GM21447 (cell line): ENCODE measurements at regions not wholly inside any gene's neighbourhood (a gene's known extent, or its start where the extent isn't known, plus 50 kb on each side); places are given as distances from the start of the nearest gene placed in this dataset.

Experiments used
- ATAC-seq: cut with Tn5 transposase; IDR thresholded peaks from one replicate; pipeline ENCODE4 v1.9.1; 2021; ENCODE audit not compliant: unreplicated experiment

GRCh38 chr2:23091900-23092299 lies 293.1 kb upstream of the KLHL29 start:
- ATAC-seq: no peak

DNA sequence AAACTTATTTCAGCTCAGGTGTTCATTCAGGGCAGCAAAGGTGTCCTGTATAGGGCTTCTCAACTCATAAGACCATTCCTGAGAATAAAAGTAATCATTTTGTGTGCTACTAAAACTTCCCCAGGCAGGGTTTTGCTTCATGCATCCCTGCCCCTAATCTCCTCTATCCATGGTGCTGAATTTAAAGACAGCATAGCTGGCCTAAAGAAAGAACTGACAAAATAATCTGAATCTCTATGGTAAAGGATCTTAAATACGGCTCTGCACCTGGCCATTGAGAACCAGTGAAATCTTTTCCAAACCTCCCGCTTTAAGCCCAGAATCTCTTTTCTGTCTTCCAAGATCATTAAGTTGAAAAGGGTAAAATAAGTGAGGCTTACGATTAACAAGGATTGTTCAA lies 292.1 kb upstream of the KLHL29 start:
- ATAC-seq: no peak

DNA sequence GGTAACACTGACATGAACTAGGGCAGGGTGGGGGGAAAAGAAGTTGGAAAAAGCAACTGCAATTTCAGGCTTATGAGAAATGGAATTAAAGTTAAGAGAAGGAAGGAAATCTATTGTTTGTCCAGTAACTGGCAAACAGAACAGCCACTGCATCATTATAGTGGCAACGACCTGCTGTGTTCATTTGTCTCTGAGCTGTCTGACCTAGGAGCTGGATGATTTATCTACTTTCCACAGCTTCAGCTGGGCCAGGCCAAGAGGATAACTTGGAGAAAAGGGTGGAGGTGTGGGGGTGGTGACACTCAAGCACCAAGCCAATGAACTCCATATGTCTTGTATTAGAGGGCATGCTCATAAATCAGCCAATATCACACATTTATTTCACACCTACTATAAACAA lies 291.5 kb upstream of the KLHL29 start:
- ATAC-seq: no peak

DNA sequence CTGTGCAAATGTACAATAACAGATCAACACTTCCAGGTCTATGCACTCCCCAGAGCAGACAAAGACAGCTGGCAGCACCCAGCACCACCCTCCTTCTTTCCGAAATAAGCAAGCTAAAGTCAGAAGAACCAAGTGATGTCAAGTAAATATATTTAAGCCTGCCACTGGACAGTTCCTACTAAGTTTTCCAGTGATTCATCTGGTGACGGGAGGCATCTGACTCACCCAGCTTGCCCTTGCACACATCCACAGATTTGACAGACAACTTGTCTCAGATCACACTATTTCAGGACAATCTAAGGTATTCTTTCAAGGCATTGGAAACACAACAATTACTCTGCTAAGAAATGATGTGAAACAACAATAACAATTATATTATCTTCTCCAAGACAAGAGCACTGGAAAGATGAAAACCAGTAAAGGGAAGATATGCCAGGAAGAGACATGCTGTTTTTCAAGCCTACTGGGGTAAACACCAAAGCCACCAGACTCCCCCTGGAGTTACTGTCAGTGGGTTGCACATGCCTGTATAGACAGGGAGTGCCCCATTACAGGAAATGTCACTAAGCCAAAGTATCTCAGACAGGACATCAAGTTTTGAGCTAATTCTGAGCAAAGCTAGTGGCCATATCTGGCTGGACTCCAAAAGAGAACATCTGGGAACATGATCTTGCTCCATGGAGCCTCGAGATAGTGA lies 287.9 kb upstream of the KLHL29 start:
- no peak for ATAC-seq

DNA sequence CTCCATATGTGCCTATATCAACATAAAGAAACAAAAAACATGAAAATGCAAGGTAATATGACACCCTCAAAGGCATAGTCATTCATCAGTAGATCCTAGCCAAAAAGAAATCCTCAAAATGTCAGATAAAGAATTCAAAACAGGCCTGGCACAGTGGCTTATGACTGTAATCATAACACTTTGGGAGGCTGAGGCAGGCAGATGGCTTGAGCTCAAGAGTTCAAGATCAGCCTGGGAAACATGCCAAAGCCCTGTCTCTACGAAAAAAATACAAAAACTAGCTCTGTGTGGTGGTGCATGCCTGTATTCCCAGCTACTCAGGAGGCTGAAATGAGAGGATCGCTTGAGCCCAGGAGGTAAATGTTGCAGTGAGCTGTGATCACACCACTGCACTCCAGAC lies 284.6 kb upstream of the KLHL29 start:
- no peak for ATAC-seq

DNA sequence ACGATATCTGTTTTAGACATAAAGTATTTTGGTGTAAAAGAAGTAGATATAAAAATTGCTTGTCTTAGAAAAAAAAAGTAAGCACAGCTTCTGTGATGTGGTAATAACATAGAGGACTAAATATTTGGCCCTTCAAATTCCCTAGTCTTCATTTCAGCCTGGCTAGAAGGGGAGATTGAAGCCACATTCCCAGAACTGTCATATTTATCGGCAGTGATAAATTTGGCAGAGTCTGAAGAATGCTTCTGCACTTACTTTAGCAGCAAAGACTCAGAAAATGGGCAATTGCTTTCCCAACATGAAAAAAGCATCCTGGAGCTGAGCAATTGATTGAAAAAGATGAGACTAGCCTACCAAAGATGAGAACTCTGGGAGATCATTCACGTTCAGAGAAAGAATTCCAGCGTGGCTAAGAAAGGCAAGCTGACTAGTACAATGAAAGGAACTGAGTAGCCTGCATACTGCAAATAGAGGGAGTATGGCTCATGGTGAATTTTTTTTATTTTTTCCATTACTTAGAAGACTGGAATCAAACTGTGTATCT lies 278.7 kb upstream of the KLHL29 start:
- no peak for ATAC-seq

DNA sequence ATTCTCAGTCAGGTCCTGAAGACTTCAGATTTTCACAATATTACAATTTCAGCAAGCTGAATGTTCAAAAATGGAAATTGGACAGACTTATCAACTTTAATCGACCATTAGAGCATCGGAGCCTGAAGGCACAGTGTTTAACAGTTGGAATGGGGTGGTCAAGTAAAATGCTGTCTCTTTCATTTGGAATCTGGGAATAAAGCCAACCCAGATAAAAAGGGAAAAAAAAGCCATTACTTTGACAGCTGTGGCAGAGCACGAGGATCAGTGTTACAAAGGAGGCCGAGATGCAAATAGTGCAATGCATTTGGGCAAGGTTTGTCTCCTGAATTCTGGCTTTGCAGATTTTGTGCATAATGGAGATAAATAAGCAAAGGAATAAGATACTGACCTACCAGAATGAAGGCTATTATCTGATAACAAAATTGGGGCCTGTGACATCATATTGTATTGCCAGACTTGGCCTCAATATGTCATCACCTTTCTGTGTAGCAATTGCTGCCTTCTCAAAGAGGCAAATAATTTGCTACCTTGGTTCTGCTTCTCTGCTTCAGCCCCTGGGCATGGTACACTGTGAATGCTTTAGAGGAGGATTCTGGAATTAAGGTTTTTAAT lies 277.5 kb upstream of the KLHL29 start:
- no peak for ATAC-seq

DNA sequence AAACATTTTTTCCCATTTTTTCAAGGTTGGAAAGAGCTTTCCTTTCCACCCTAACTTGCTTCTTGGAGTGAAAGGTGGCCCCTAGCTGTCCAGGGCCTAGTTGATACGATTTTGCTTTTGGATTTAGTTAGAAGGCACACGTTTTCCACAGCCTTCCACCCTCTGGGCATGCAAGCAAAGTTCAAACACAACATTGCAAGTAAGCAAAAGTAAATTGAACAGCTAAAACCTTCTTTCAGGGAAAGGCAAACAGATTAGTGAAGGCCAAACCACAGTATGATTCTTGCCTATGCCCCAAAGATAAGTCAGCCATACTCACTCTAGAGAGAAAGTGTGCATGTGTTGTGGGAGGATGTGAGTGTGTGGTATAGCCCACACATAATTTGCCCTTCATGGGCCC lies 273.7 kb upstream of the KLHL29 start:
- ATAC-seq: no peak

- ATAC-seq: no peak
Observed at GRCh38 chr2:23112517-23112916, 272.5 kb upstream of the KLHL29 start.

DNA sequence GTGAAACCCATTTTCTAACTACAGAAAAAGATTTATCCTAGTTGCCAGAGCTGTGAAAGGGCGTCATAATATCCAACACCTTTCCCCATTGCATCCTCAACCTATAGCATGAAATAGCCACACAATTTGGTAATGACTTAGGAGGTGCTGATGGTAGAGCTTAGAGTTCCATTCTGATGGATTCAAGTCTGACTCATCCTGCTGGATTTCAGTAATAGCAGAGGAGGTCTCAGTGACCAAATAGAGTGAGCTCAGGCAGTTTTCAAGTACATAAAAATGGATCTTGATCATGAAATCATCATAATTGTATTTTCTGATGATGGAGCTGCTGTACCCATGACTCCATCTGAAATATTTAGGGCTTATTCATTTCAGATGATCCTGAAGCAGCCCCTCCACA lies 270.7 kb upstream of the KLHL29 start:
- no peak for ATAC-seq

- no peak for ATAC-seq
Observed at GRCh38 chr2:23118313-23118712, 266.7 kb upstream of the KLHL29 start.

DNA sequence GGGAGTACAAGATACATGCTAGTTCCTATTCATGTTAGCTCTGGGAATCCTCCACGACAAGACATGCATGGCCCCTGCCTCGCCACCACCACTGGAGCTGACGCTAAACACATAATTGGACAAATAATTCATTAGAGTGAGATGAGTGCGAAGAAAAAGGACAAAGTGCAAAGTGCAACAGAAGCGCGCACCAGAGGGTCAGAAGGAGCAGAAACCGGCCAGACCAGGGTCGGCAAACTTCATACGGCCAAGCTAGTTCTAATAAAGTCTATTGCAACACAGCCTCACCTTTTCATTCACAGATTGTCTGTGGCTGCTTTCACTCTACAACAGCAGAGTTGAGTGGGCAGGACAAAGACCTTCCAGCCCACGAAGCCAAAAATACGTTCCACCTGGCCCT lies 266.1 kb upstream of the KLHL29 start:
- no peak for ATAC-seq

- ATAC-seq: no peak
Observed at GRCh38 chr2:23120161-23120560, 264.8 kb upstream of the KLHL29 start.

- no peak for ATAC-seq
Observed at GRCh38 chr2:23121968-23122648, 262.9 kb upstream of the KLHL29 start.

GRCh38 chr2:23122681-23123215 lies 262.2 kb upstream of the KLHL29 start:
- no peak for ATAC-seq

DNA sequence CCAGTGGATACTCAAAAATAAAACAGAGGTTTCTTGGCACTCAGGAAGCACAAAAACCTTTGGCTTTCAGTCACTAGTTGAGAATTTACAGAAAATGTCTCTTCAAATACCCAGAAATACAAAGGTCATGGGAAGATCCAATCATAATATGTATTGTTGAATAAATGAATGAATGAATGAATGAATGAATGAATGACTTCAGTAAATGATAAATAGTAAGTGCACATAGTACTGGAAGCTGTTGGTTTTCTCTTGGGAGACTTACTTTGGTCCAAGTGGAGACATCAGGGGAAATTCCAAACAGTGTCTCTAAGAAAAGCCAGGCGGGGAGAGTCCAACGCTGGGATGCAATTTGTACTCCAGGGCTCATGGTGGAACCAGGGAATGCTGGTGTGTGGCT lies 261.3 kb upstream of the KLHL29 start:
- ATAC-seq: no peak

- no peak for ATAC-seq
Observed at GRCh38 chr2:23124214-23124750, 260.7 kb upstream of the KLHL29 start.

DNA sequence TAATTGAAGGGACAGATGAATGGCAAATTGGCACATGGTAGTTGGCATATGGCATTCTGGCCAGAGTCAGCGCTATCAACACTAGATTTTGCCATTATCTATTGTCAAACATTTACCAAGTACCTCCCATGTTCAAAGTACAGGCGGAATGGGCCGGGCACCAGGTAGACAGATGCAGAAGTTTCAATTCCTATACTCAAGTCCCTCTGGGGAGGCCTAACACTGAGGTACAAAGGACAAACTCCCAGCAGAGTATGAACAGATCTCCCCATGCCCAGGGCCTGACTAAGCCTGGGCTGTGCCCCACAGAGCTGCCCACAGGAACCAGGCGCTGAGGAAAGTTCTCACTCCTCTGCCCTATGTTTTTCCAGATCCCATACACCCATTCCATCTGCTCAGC lies 257.5 kb upstream of the KLHL29 start:
- no peak for ATAC-seq

- no peak for ATAC-seq
Observed at GRCh38 chr2:23128684-23129292, 256.2 kb upstream of the KLHL29 start.

DNA sequence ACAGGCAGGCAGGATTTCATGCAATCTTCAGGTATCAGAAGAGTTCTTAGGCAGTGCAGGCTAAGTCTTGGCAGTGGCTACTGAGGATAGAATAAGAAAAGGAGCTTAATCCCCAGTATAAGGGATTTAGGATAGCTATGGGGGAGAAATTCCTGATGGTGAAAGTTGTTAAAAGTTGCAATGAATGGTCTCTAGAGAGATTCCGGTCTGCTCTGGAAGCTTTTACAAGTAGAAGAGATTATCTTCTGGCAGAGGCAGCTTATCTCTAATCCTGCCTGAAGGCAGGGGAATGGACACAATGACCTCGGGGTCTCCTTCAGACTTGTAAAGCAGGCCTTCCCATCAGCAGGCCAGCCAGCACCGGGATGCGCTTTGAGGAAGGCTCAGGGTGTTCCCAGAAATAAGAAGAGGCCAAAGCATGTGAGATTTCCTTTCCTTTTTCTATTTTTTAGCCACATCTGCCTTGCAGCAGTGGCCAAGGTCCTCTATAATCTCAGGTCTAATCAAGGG lies 253.9 kb upstream of the KLHL29 start:
- ATAC-seq: no peak

- no peak for ATAC-seq
Observed at GRCh38 chr2:23132000-23132399, 253.0 kb upstream of the KLHL29 start.
